Stomach (tissue), 8 donors: ENCODE measurements at regions not wholly inside any gene's neighbourhood (a gene's known extent, or its start where the extent isn't known, plus 50 kb on each side); places are given as distances from the start of the nearest gene placed in this dataset.

Source experiments
- DNase-seq, 2 donors: peaks; one replicate each; pipeline versions ENCODE4 v3.0.0 to v3.0.0-alpha.2; 2013 to 2019
- H3K27ac ChIP-seq, 5 donors: fragments of 200-600 bp in 4 of 5; sonication (generic) in 4 of 5; one replicate each; pipeline ENCODE4 v1.5.1; 2013 to 2019; ENCODE audit warnings: mild to moderate bottlenecking in 1 of 5, moderate library complexity in 1 of 5
- H3K27me3 ChIP-seq, 3 donors: fragments of 200-600 bp; sonication (generic); one replicate each; pipeline ENCODE4 v1.5.1; 2017 to 2019; ENCODE audit warnings: mixed run types in 1 of 3
- H3K36me3 ChIP-seq, 4 donors: fragments of 200-600 bp; sonication (generic); 1 replicate in 3 of 4; 2 replicates in 1 of 4; pipeline ENCODE4 v1.5.1; 2016 to 2019
- H3K4me1 ChIP-seq, 4 donors: fragments of 200-600 bp; sonication (generic); one replicate each; pipeline ENCODE4 v1.5.1; 2016 to 2019
- H3K4me3 ChIP-seq, 4 donors: fragments of 200-600 bp; sonication (generic) in 3 of 4; one replicate each; pipeline ENCODE4 v1.5.1; 2016 to 2019; ENCODE audit warnings: mild to moderate bottlenecking in 1 of 4
- H3K9me3 ChIP-seq, 4 donors: fragments of 200-600 bp; sonication (generic); one replicate each; pipeline ENCODE4 v1.5.1; 2016 to 2019
- EP300 ChIP-seq: sonication (generic); formaldehyde crosslinking; IDR thresholded peaks from one replicate; pipeline ENCODE4 v1.6.1; 2017; ENCODE audit warnings: antibody characterized with exemption
- POLR2A ChIP-seq, 4 donors: fragments of 450-650 bp; IDR thresholded peaks; one replicate each; pipeline ENCODE4 v1.6.1; 2016; ENCODE audit warnings: antibody characterized with exemption in 4 of 4, control low read depth in 2 of 4, mild to moderate bottlenecking in 1 of 4, moderate library complexity in 1 of 4
- POLR2AphosphoS5 ChIP-seq, 3 donors: sonication (generic); formaldehyde crosslinking; IDR thresholded peaks; one replicate each; pipeline ENCODE4 v1.6.1; 2016; ENCODE audit warnings: antibody characterized with exemption in 3 of 3
- WGBS, 5 donors: extraction: QIAGEN DNeasy Blood & Tissue Kit in 3 of 5; methylation state at CpG; one replicate each; pipeline versions ENCODE4 v1.1.5 to v1.1.7; 2013 to 2018; 5-methylcytosine and 5-hydroxymethylcytosine counted together
- intact Hi-C: fragments of 100-400 bp; cut with DNase I; formaldehyde crosslinking; loops from one replicate; pipeline ENCODE4 v1.15.1; 2023; ENCODE audit warnings: low total_unique reads
- TF ChIP-seq, protein P1 (sequence below), 7 experiments: fragments of 450-650 bp in 4 of 7; fragments of 200-600 bp in 3 of 7; sonication (generic) in 3 of 7; IDR thresholded peaks; one replicate each; pipeline ENCODE4 v1.5.1; 2016 to 2019; ENCODE audit warnings: antibody characterized with exemption in 7 of 7, control low read depth in 2 of 7, mild to moderate bottlenecking in 1 of 7
- donor health status: healthy with polysubstance abuse.
- donor health status: Bipolar disorder and iron deficiency.
- donor health status: healthy.

DNA sequence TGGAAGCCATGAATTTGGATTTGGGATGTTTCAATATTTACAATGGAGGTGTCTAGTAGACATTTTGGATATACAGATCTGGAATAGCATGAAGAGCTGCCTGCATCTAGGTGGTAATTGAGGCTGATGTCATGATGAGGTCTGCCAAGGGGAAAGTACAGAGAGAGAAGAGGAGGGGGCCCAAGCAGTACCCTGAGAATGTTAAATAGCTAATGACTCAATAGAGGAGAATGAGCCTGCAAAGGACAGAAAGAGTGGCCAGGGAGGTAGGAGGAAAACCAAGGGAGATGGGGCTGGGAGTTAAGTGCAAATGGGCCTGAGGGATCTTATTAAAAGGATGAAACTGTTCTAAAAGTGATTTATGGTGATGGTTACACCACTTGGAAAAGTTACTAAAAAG lies 182.2 kb upstream of the KIT start:
- H3K4me1 ChIP-seq = no peaks in the 10 kb centered on the region
- TF ChIP-seq EP300 (no peak), POLR2A (IDR thresholded peaks at IDR 0.05) (no peak), POLR2AphosphoS5 (IDR thresholded peaks at IDR 0.05) (no peak)
- TF ChIP-seq, protein P1, sequence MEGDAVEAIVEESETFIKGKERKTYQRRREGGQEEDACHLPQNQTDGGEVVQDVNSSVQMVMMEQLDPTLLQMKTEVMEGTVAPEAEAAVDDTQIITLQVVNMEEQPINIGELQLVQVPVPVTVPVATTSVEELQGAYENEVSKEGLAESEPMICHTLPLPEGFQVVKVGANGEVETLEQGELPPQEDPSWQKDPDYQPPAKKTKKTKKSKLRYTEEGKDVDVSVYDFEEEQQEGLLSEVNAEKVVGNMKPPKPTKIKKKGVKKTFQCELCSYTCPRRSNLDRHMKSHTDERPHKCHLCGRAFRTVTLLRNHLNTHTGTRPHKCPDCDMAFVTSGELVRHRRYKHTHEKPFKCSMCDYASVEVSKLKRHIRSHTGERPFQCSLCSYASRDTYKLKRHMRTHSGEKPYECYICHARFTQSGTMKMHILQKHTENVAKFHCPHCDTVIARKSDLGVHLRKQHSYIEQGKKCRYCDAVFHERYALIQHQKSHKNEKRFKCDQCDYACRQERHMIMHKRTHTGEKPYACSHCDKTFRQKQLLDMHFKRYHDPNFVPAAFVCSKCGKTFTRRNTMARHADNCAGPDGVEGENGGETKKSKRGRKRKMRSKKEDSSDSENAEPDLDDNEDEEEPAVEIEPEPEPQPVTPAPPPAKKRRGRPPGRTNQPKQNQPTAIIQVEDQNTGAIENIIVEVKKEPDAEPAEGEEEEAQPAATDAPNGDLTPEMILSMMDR (IDR thresholded peaks at IDR 0.05) = no peak
- no peaks in the 10 kb centered on the region for H3K27me3 ChIP-seq
- H3K36me3 ChIP-seq = no peaks in the 10 kb centered on the region
- intact Hi-C loops = no loop called here
- H3K27ac ChIP-seq = no peak overlapping the region
- no peak overlapping the region for H3K4me3 ChIP-seq
- no peak for DNase-seq
- H3K9me3 ChIP-seq = peaks cover 4 to 18% (median 13%) of the 10 kb centered on the region in 4 donors

DNA sequence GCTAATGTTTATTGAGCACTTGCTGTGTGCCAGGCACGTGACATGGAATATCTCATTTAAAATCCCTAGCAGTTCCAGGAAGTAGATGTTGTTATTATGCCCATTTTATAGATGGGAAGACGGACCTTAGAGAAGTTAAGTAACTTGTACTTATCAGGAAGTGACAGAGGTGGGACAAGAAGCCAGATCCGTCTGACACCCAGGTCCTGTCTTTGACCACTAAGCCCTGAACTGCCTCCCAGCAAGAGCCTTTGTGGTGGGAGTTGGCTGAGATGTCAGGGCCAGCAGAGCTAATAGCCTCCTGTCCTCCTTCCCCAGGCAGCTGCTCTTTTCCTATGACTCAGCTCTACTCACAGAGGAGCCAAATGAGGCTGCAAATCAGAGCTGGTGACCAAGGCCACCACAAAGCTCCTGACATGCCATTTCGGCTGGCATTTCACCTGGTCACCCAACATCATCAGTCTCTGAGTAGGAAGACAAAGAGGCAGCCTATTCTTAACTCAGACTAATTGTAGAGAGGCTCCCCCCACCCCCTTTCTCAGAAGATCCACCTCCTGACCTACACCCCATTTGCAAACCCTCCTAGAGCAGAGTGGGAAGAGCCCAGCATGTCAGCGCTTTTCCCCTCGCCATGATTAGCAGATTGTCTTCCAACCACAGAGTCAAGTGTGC lies 175.1 kb upstream of the KIT start:
- H3K9me3 ChIP-seq = peaks cover 4 to 18% (median 13%) of the 10 kb centered on the region in 4 donors
- H3K27me3 ChIP-seq = no peaks in the 10 kb centered on the region
- TF ChIP-seq, protein P1 (IDR thresholded peaks at IDR 0.05) = no peak
- TF ChIP-seq EP300 = no peak
- no peak for TF ChIP-seq POLR2A (IDR thresholded peaks at IDR 0.05)
- no peak for TF ChIP-seq POLR2AphosphoS5 (IDR thresholded peaks at IDR 0.05)
- DNase-seq = no peak
- H3K4me3 ChIP-seq = no peak overlapping the region
- H3K27ac ChIP-seq = no peak overlapping the region
- H3K36me3 ChIP-seq = no peaks in the 10 kb centered on the region
- no peaks in the 10 kb centered on the region for H3K4me1 ChIP-seq
- WGBS, 5 donors = 83 to 93% (median 88%) methylated on average over 6 of the region's 6 CpGs
- intact Hi-C loops = no loop called here

DNA sequence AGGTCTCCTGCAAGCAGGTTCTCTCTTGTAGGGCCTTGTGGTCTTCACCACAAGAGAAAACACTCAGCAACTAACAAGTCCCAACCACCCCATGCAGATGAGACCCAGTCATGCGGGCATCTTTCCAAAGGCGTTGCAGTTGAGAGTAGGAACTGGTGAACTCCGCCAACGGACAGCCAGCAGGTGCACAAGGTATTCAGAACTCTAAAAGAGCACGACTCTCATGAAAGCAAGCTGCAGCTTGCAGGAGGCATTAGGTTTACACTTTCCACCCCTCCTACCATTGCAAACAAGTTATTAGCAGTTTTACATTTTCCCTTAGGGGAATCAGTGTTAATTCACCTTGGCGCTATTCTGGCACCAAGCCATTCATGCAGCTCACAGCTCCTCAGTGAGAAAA lies 173.4 kb upstream of the KIT start:
- no peak for DNase-seq
- WGBS, 5 donors = 76 to 95% (median 92%) methylated on average over 6 of the region's 6 CpGs
- TF ChIP-seq POLR2AphosphoS5 (IDR thresholded peaks at IDR 0.05) (no peak), EP300 (no peak)
- TF ChIP-seq, protein P1 (IDR thresholded peaks at IDR 0.05) = no peak
- Histone ChIP-seq H3K9me3 (peaks cover 4 to 8% (median 7%) of the 10 kb centered on the region in 4 donors), H3K36me3 (no peaks in the 10 kb centered on the region), H3K27ac (no peak overlapping the region), H3K27me3 (no peaks in the 10 kb centered on the region), H3K4me3 (no peak overlapping the region), H3K4me1 (no peaks in the 10 kb centered on the region)
- intact Hi-C loops = no loop called here

DNA sequence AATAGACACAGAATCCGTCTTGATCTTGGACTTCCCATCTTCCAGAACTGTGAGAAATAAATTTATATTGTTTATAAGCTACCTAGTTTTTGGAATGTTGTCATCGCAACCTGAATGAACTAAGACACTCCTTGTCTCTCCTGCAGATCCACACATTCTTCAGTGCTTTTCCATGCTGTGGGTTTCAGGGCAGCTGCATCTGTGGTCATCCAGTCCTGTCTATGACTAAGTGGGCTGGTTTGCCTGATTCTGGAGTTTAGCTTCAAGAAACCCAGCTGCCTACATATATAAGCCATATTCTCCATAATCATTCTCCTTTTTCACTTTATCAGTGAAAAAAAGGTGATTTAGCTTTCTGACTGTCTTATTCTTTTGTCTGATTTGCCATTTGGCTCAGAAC lies 170.3 kb upstream of the KIT start:
- no peak for TF ChIP-seq EP300
- TF ChIP-seq, protein P1 (IDR thresholded peaks at IDR 0.05) = no peak

More for the DNA sequence above, 170.3 kb upstream of the KIT start:
- Histone ChIP-seq H3K27me3 (no peaks in the 10 kb centered on the region), H3K27ac (no peak overlapping the region), H3K36me3 (no peaks in the 10 kb centered on the region), H3K4me3 (no peak overlapping the region), H3K9me3 (no peaks in the 10 kb centered on the region), H3K4me1 (no peaks in the 10 kb centered on the region)
- DNase-seq = no peak
- WGBS, 5 donors = 92 to 100% (median 97%) methylated on average over 2 of the region's 2 CpGs
- intact Hi-C loops = no loop called here
